ENCODE measurements at regions not wholly inside any gene's neighbourhood (a gene's known extent, or its start where the extent isn't known, plus 50 kb on each side); places are given as distances from the start of the nearest gene placed in this dataset.

GRCh38 chr5:114153833-114154232 lies 208.0 kb upstream of the KCNN2 start:
- H3K36me3 ChIP-seq (ENCODE audit: insufficient read depth, low read length): no peaks in the 10 kb centered on the region
- H3K27ac ChIP-seq (ENCODE audit: low read depth, low read length): no peak overlapping the region
- peaks cover 16% of the 10 kb centered on the region; the same call in 1 of the 2 replicates for H3K9me3 ChIP-seq (ENCODE audit: insufficient read depth, low read depth, low read length)
- H3K4me3 ChIP-seq (ENCODE audit: low read length): no peak overlapping the region
- H3K27me3 ChIP-seq (ENCODE audit: insufficient read depth, low read length): no peaks in the 10 kb centered on the region
- no peaks in the 10 kb centered on the region for H3K4me1 ChIP-seq (ENCODE audit: insufficient read depth, low read length)
- WGBS: 92% methylated on average over 1 of the region's 1 CpG
- H3K9ac ChIP-seq (ENCODE audit: low read depth, low read length): no peak overlapping the region

GRCh38 chr5:114166081-114166480 lies 195.8 kb upstream of the KCNN2 start:
- Histone ChIP-seq H3K9ac (ENCODE audit: low read depth, low read length) (no peak overlapping the region), H3K36me3 (ENCODE audit: insufficient read depth, low read length) (no peaks in the 10 kb centered on the region), H3K9me3 (ENCODE audit: insufficient read depth, low read depth, low read length) (peaks cover 23% of the 10 kb centered on the region), H3K27ac (ENCODE audit: low read depth, low read length) (no peak overlapping the region), H3K4me1 (ENCODE audit: insufficient read depth, low read length) (no peaks in the 10 kb centered on the region), H3K27me3 (ENCODE audit: insufficient read depth, low read length) (no peaks in the 10 kb centered on the region), H3K4me3 (ENCODE audit: low read length) (no peak overlapping the region)
- WGBS: 97% methylated on average over 5 of the region's 5 CpGs

GRCh38 chr5:114174131-114174530 lies 187.7 kb upstream of the KCNN2 start:
- H3K27ac ChIP-seq (ENCODE audit: low read depth, low read length): no peak overlapping the region
- no peaks in the 10 kb centered on the region for H3K27me3 ChIP-seq (ENCODE audit: insufficient read depth, low read length)
- H3K9me3 ChIP-seq (ENCODE audit: insufficient read depth, low read depth, low read length): peaks cover 9% of the 10 kb centered on the region; the same call in 1 of the 2 replicates
- H3K4me1 ChIP-seq (ENCODE audit: insufficient read depth, low read length): no peaks in the 10 kb centered on the region
- H3K9ac ChIP-seq (ENCODE audit: low read depth, low read length): no peak overlapping the region
- H3K36me3 ChIP-seq (ENCODE audit: insufficient read depth, low read length): no peaks in the 10 kb centered on the region
- no peak overlapping the region for H3K4me3 ChIP-seq (ENCODE audit: low read length)
- 91% methylated on average over 2 of the region's 2 CpGs for WGBS

GRCh38 chr5:114174837-114175236 lies 187.0 kb upstream of the KCNN2 start:
- Histone ChIP-seq H3K27me3 (ENCODE audit: insufficient read depth, low read length) (no peaks in the 10 kb centered on the region), H3K9ac (ENCODE audit: low read depth, low read length) (no peak overlapping the region), H3K4me1 (ENCODE audit: insufficient read depth, low read length) (no peaks in the 10 kb centered on the region), H3K9me3 (ENCODE audit: insufficient read depth, low read depth, low read length) (peaks cover 9% of the 10 kb centered on the region; the same call in 1 of the 2 replicates), H3K27ac (ENCODE audit: low read depth, low read length) (no peak overlapping the region), H3K4me3 (ENCODE audit: low read length) (no peak overlapping the region), H3K36me3 (ENCODE audit: insufficient read depth, low read length) (no peaks in the 10 kb centered on the region)
- WGBS: 100% methylated on average over 1 of the region's 1 CpG

GRCh38 chr5:114176356-114176755 lies 185.5 kb upstream of the KCNN2 start:
- no peak overlapping the region for H3K27ac ChIP-seq (ENCODE audit: low read depth, low read length)
- H3K27me3 ChIP-seq (ENCODE audit: insufficient read depth, low read length): no peaks in the 10 kb centered on the region
- no peak overlapping the region for H3K4me3 ChIP-seq (ENCODE audit: low read length)
- no peak overlapping the region for H3K9ac ChIP-seq (ENCODE audit: low read depth, low read length)
- peaks cover 9% of the 10 kb centered on the region; the same call in 1 of the 2 replicates for H3K9me3 ChIP-seq (ENCODE audit: insufficient read depth, low read depth, low read length)
- no peaks in the 10 kb centered on the region for H3K36me3 ChIP-seq (ENCODE audit: insufficient read depth, low read length)
- H3K4me1 ChIP-seq (ENCODE audit: insufficient read depth, low read length): no peaks in the 10 kb centered on the region

GRCh38 chr5:114179134-114179533 lies 182.7 kb upstream of the KCNN2 start:
- Histone ChIP-seq H3K9ac (ENCODE audit: low read depth, low read length) (no peak overlapping the region), H3K9me3 (ENCODE audit: insufficient read depth, low read depth, low read length) (peaks cover 9% of the 10 kb centered on the region; the same call in 1 of the 2 replicates), H3K27ac (ENCODE audit: low read depth, low read length) (no peak overlapping the region), H3K4me1 (ENCODE audit: insufficient read depth, low read length) (no peaks in the 10 kb centered on the region), H3K4me3 (ENCODE audit: low read length) (no peak overlapping the region), H3K36me3 (ENCODE audit: insufficient read depth, low read length) (no peaks in the 10 kb centered on the region), H3K27me3 (ENCODE audit: insufficient read depth, low read length) (no peaks in the 10 kb centered on the region)
- 89% methylated on average over 2 of the region's 2 CpGs for WGBS

- no peaks in the 10 kb centered on the region for H3K27me3 ChIP-seq (ENCODE audit: insufficient read depth, low read length)
- peaks cover 9% of the 10 kb centered on the region; the same call in 1 of the 2 replicates for H3K9me3 ChIP-seq (ENCODE audit: insufficient read depth, low read depth, low read length)
- H3K4me3 ChIP-seq (ENCODE audit: low read length): no peak overlapping the region
- WGBS: 100% methylated on average over 1 of the region's 1 CpG
- peaks cover 5% of the 10 kb centered on the region; the same call in 1 of the 2 replicates for H3K4me1 ChIP-seq (ENCODE audit: insufficient read depth, low read length)
- no peak overlapping the region for H3K27ac ChIP-seq (ENCODE audit: low read depth, low read length)
- no peak overlapping the region for H3K9ac ChIP-seq (ENCODE audit: low read depth, low read length)
- no peaks in the 10 kb centered on the region for H3K36me3 ChIP-seq (ENCODE audit: insufficient read depth, low read length)
Observed at GRCh38 chr5:114184006-114184405, 177.9 kb upstream of the KCNN2 start.

- Histone ChIP-seq H3K27ac (ENCODE audit: low read depth, low read length) (no peak overlapping the region), H3K9ac (ENCODE audit: low read depth, low read length) (no peak overlapping the region), H3K4me1 (ENCODE audit: insufficient read depth, low read length) (peaks cover 5% of the 10 kb centered on the region; the same call in 1 of the 2 replicates), H3K36me3 (ENCODE audit: insufficient read depth, low read length) (no peaks in the 10 kb centered on the region), H3K27me3 (ENCODE audit: insufficient read depth, low read length) (no peaks in the 10 kb centered on the region), H3K4me3 (ENCODE audit: low read length) (no peak overlapping the region), H3K9me3 (ENCODE audit: insufficient read depth, low read depth, low read length) (peaks cover 9% of the 10 kb centered on the region; the same call in 1 of the 2 replicates)
- WGBS: 92% methylated on average over 8 of the region's 8 CpGs
Observed at GRCh38 chr5:114185274-114185673, 176.6 kb upstream of the KCNN2 start.

GRCh38 chr5:114191441-114191840 lies 170.4 kb upstream of the KCNN2 start:
- Histone ChIP-seq H3K4me1 (ENCODE audit: insufficient read depth, low read length) (no peaks in the 10 kb centered on the region), H3K36me3 (ENCODE audit: insufficient read depth, low read length) (no peaks in the 10 kb centered on the region), H3K27ac (ENCODE audit: low read depth, low read length) (no peak overlapping the region), H3K9ac (ENCODE audit: low read depth, low read length) (no peak overlapping the region), H3K4me3 (ENCODE audit: low read length) (no peak overlapping the region), H3K27me3 (ENCODE audit: insufficient read depth, low read length) (no peaks in the 10 kb centered on the region), H3K9me3 (ENCODE audit: insufficient read depth, low read depth, low read length) (no peaks in the 10 kb centered on the region)
- no CpG with 5 or more reads among the region's 1 CpG for WGBS

GRCh38 chr5:114192108-114192507 lies 169.8 kb upstream of the KCNN2 start:
- H3K27ac ChIP-seq (ENCODE audit: low read depth, low read length): no peak overlapping the region
- H3K4me1 ChIP-seq (ENCODE audit: insufficient read depth, low read length): no peaks in the 10 kb centered on the region
- H3K9ac ChIP-seq (ENCODE audit: low read depth, low read length): no peak overlapping the region
- H3K4me3 ChIP-seq (ENCODE audit: low read length): no peak overlapping the region
- no peaks in the 10 kb centered on the region for H3K36me3 ChIP-seq (ENCODE audit: insufficient read depth, low read length)
- 100% methylated on average over 3 of the region's 3 CpGs for WGBS
- H3K27me3 ChIP-seq (ENCODE audit: insufficient read depth, low read length): no peaks in the 10 kb centered on the region
- no peaks in the 10 kb centered on the region for H3K9me3 ChIP-seq (ENCODE audit: insufficient read depth, low read depth, low read length)

- no peaks in the 10 kb centered on the region for H3K36me3 ChIP-seq (ENCODE audit: insufficient read depth, low read length)
- no peak overlapping the region for H3K9ac ChIP-seq (ENCODE audit: low read depth, low read length)
- WGBS: 2% methylated on average over 1 of the region's 1 CpG
- no peak overlapping the region for H3K4me3 ChIP-seq (ENCODE audit: low read length)
- no peaks in the 10 kb centered on the region for H3K27me3 ChIP-seq (ENCODE audit: insufficient read depth, low read length)
- H3K4me1 ChIP-seq (ENCODE audit: insufficient read depth, low read length): no peaks in the 10 kb centered on the region
- H3K9me3 ChIP-seq (ENCODE audit: insufficient read depth, low read depth, low read length): no peaks in the 10 kb centered on the region
- no peak overlapping the region for H3K27ac ChIP-seq (ENCODE audit: low read depth, low read length)
Observed at GRCh38 chr5:114201332-114201731, 160.5 kb upstream of the KCNN2 start.

- Histone ChIP-seq H3K4me1 (ENCODE audit: insufficient read depth, low read length) (no peaks in the 10 kb centered on the region), H3K36me3 (ENCODE audit: insufficient read depth, low read length) (no peaks in the 10 kb centered on the region), H3K27me3 (ENCODE audit: insufficient read depth, low read length) (no peaks in the 10 kb centered on the region), H3K4me3 (ENCODE audit: low read length) (no peak overlapping the region), H3K9me3 (ENCODE audit: insufficient read depth, low read depth, low read length) (no peaks in the 10 kb centered on the region), H3K27ac (ENCODE audit: low read depth, low read length) (no peak overlapping the region), H3K9ac (ENCODE audit: low read depth, low read length) (no peak overlapping the region)
- WGBS: 94% methylated on average over 2 of the region's 2 CpGs
Observed at GRCh38 chr5:114204923-114205322, 156.9 kb upstream of the KCNN2 start.
